GM23248 (cell line): ENCODE measurements at regions not wholly inside any gene's neighbourhood (a gene's known extent, or its start where the extent isn't known, plus 50 kb on each side); places are given as distances from the start of the nearest gene placed in this dataset.

Experiments
- EZH2 ChIP-seq: fragments of 200-600 bp; sonication (generic); IDR thresholded peaks from 2 replicates; pipeline ENCODE4 v1.6.1; 2018; ENCODE audit warnings: antibody characterized with exemption, mild to moderate bottlenecking; ENCODE audit not compliant: insufficient read depth, poor library complexity, severe bottlenecking
- EZH2phosphoT487 ChIP-seq: fragments of 200-600 bp; sonication (generic); IDR thresholded peaks from 2 replicates; pipeline ENCODE4 v1.6.1; 2018; ENCODE audit warnings: antibody characterized with exemption, moderate library complexity, mild to moderate bottlenecking, low read depth; ENCODE audit not compliant: insufficient read depth

GRCh38 chr10:131452926-131453720 lies 141.6 kb upstream of the TCERG1L start:
- TF ChIP-seq EZH2phosphoT487 = no peak
- TF ChIP-seq EZH2 = no peak
